HepG2 (cell line): ENCODE measurements at regions not wholly inside any gene's neighbourhood (a gene's known extent, or its start where the extent isn't known, plus 50 kb on each side); places are given as distances from the start of the nearest gene placed in this dataset.
A peak's percentile ranks its signal among the peaks of the same experiment; 100 is the strongest.

Experiments
- ARID4A ChIP-seq: sonication (generic); formaldehyde crosslinking; IDR thresholded peaks from 2 replicates; pipeline ENCODE4 v1.5.0; 2020; ENCODE audit warnings: mild to moderate bottlenecking, missing genetic modification reagents, borderline replicate concordance
- CBX1 ChIP-seq: IDR thresholded peaks from one replicate; pipeline ENCODE4 v1.6.1; 2016; ENCODE audit warnings: antibody characterized with exemption, low read depth
- SALL1 ChIP-seq: sonication (generic); formaldehyde crosslinking; IDR thresholded peaks from 2 replicates; pipeline ENCODE4 v1.8.0; 2022; ENCODE audit warnings: mild to moderate bottlenecking, missing genetic modification reagents
- TAF15 ChIP-seq: fragments of 200-400 bp; formaldehyde crosslinking; IDR thresholded peaks from one replicate; pipeline ENCODE4 v1.6.1; 2018; ENCODE audit warnings: mild to moderate bottlenecking, low read depth, low read length; ENCODE audit not compliant: poor library complexity, severe bottlenecking
- ZBTB40 ChIP-seq, 2 experiments: fragments of 450-650 bp in 1 of 2; sonication (generic) in 1 of 2; formaldehyde crosslinking in 1 of 2; IDR thresholded peaks; 2 replicates each; pipeline versions ENCODE4 v1.6.1 to v1.8.0; 2016 to 2022; ENCODE audit warnings: antibody characterized with exemption in 1 of 2, mild to moderate bottlenecking in 1 of 2, missing genetic modification reagents in 1 of 2
- ZNF30 ChIP-seq: sonication (generic); formaldehyde crosslinking; IDR thresholded peaks from 2 replicates; pipeline ENCODE4 v1.5.0; 2020; ENCODE audit warnings: mild to moderate bottlenecking, missing genetic modification reagents
- ZNF710 ChIP-seq: sonication (generic); formaldehyde crosslinking; IDR thresholded peaks from 2 replicates; pipeline ENCODE4 v1.5.0; 2020; ENCODE audit warnings: mild to moderate bottlenecking, missing genetic modification reagents, borderline replicate concordance
- ZNF800 ChIP-seq: sonication (generic); formaldehyde crosslinking; IDR thresholded peaks from 2 replicates; pipeline ENCODE4 v1.4.0; 2020; ENCODE audit warnings: missing genetic modification reagents
- ZNF850 ChIP-seq: sonication (generic); formaldehyde crosslinking; conservative IDR thresholded peaks from 2 replicates; pipeline ENCODE4 v1.9.0; 2021; ENCODE audit warnings: mild to moderate bottlenecking, missing genetic modification reagents

GRCh38 chr9:129343424-129344375 lies 165.6 kb upstream of the IER5L start (continued):
- TF ChIP-seq ZBTB40 (IDR thresholded peaks at IDR 0.05) (no peak), ZBTB40 (CRISPR knock-in tag; IDR thresholded peaks at IDR 0.05) (no peak; the same call in none of the 2 replicates), ZNF800 (no peak; the same call in 1 of the 2 replicates), ARID4A (CRISPR knock-in tag) (peak; percentile 84; the same call in 1 of the 2 replicates), ZNF30 (CRISPR knock-in tag) (no peak), CBX1 (peak; percentile 93), ZNF710 (CRISPR knock-in tag) (peak; percentile 93), ZNF850 (CRISPR knock-in tag) (no peak; the same call in 1 of the 2 replicates), SALL1 (CRISPR knock-in tag) (peak; percentile 99), TAF15 (no peak)
